ENCODE measurements at regions not wholly inside any gene's neighbourhood (a gene's known extent, or its start where the extent isn't known, plus 50 kb on each side); places are given as distances from the start of the nearest gene placed in this dataset.

DNA sequence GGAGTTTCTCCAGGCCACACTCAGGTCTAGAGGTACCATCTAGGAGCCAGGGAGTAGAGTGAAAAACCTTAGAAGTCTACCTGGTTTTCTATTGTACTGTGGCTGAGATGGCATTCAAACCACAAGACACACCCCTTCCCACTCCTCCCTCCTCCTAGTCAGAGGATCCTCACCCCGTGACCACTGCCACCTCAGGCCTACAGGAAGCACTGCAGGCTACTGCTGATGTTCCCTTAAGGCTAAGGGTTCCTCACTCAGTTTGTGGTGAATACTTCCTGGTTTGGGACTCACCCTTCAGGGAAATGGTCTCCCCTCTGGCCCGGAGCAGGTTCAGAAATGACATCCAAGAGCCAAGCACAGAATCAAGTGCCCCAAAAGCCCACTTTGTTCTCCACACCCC lies 1293.9 kb downstream of the JRKL start:
- DNase-seq (ENCODE audit: low read depth) = peak; percentile 57
- TF ChIP-seq CTCF (IDR thresholded peaks at IDR 0.05; ENCODE audit: low read depth, low read length) (peak; percentile 26), MAX (IDR thresholded peaks at IDR 0.05; ENCODE audit: low read depth, low read length) (no peak)
- H3K4me3 ChIP-seq (ENCODE audit: low read depth, low read length) = no peak overlapping the region

DNA sequence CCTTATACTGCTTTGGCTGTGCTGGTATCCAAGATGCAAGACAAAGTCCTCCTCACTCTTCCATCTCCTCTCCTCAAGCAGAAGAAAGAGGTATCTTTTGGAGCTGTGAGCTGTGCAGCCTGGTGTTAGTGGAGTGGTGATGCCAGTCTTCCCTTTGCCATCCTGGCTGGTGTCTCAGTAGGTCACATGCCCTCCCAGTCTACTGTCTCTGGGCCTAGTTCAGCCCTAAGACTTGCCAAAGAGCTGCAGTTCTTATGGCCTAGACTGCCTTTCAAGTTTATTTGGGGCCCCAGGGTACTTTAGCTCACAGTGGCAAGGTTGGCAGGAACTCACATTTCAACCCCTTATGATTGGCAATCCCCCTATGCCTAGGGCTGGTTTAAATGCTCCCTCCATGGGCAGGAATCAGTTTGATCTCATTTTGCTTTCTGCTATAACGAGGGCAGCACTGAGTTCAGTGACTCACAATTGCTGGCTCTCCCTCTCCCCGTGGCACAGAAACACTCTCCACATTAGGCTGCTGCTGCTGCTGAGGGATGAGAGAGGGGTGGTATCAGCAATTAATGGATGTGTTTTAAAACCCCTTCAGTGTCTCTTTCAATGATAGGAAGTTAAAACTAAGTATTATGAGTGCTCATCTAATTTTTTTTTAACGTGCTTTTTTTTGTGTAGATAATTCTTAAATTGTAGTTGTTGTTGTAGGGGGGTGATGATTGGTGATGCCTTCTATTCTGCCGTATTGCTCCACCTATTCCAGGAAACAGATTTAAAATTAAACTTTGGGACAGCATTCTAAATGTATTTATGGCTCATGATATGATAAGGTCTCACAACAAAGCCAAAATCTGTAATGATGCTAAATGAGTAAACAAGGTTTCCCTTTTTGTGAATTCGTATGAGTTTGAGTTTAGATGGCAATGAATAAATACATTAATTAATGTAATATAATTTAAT lies 1295.0 kb downstream of the JRKL start:
- TF ChIP-seq MAX (IDR thresholded peaks at IDR 0.05; ENCODE audit: low read depth, low read length) (no peak), POLR2A (IDR thresholded peaks at IDR 0.05; ENCODE audit: extremely low read depth, insufficient read length) (no peak), CTCF (IDR thresholded peaks at IDR 0.05; ENCODE audit: low read depth, low read length) (no peak), MYC (IDR thresholded peaks at IDR 0.05; ENCODE audit: low read depth, low read length) (no peak)
- no peak for DNase-seq (ENCODE audit: low read depth)
- no peak overlapping the region for H3K4me3 ChIP-seq (ENCODE audit: low read depth, low read length)

GRCh38 chr11:97685695-97686094 lies 1295.9 kb downstream of the JRKL start:
- no peak for DNase-seq (ENCODE audit: low read depth)
- TF ChIP-seq MYC (IDR thresholded peaks at IDR 0.05; ENCODE audit: low read depth, low read length) (no peak), POLR2A (IDR thresholded peaks at IDR 0.05; ENCODE audit: extremely low read depth, insufficient read length) (no peak)
- no peak overlapping the region for H3K4me3 ChIP-seq (ENCODE audit: low read depth, low read length)

DNA sequence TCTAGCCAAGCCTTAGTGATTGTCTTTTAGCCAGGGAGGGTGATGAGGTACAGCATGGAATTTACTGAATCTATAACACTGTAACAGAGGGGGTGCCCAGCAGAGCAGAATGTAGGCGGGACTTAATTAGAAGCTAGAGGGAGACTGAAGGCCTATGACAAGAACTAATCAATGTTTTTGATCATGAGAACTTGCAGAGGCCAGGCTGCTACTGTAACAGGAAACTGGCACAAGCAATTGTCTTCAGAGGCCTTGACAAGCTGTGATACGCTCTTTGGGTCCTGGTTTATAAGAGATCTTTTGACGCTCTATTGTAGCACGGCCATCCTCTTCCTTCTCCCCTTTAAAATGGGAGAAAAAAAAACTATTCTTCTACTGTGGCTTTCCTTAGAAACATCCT lies 1297.3 kb downstream of the JRKL start:
- DNase-seq (ENCODE audit: low read depth) = no peak
- no peak overlapping the region for H3K4me3 ChIP-seq (ENCODE audit: low read depth, low read length)

DNA sequence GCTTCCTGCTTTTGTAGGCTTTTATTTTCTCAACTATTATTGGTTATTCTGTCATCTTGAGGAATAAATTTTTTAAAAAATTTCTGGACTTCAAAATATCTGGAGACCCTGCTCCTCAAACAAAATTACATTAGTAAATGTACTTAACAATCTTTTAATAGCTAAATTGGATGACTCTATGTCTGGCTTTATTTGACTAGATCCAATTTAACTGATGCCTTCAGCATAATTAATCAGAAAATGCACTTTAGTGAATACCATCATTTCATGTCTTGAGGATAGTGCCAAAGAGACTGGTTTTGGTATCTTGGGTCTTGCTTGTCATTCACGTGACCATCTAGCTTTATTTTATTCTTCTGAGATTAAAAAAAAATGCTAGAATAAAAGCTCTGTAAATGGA lies 1301.2 kb downstream of the JRKL start:
- TF ChIP-seq POLR2A (IDR thresholded peaks at IDR 0.05; ENCODE audit: extremely low read depth, insufficient read length) (no peak), MAX (IDR thresholded peaks at IDR 0.05; ENCODE audit: low read depth, low read length) (no peak), MYC (IDR thresholded peaks at IDR 0.05; ENCODE audit: low read depth, low read length) (no peak), CTCF (IDR thresholded peaks at IDR 0.05; ENCODE audit: low read depth, low read length) (no peak)
- no peak for DNase-seq (ENCODE audit: low read depth)

More for the DNA sequence above, 1297.3 kb downstream of the JRKL start:
- TF ChIP-seq CTCF (IDR thresholded peaks at IDR 0.05; ENCODE audit: low read depth, low read length) (no peak), POLR2A (IDR thresholded peaks at IDR 0.05; ENCODE audit: extremely low read depth, insufficient read length) (no peak), MYC (IDR thresholded peaks at IDR 0.05; ENCODE audit: low read depth, low read length) (no peak), MAX (IDR thresholded peaks at IDR 0.05; ENCODE audit: low read depth, low read length) (no peak)

GRCh38 chr11:97702951-97703350 lies 1313.1 kb downstream of the JRKL start:
- no peak for DNase-seq (ENCODE audit: low read depth)
- no peak for TF ChIP-seq MYC (IDR thresholded peaks at IDR 0.05; ENCODE audit: low read depth, low read length)
- TF ChIP-seq CTCF (IDR thresholded peaks at IDR 0.05; ENCODE audit: low read depth, low read length) = no peak
- no peak for TF ChIP-seq MAX (IDR thresholded peaks at IDR 0.05; ENCODE audit: low read depth, low read length)
- no peak for TF ChIP-seq POLR2A (IDR thresholded peaks at IDR 0.05; ENCODE audit: extremely low read depth, insufficient read length)
- no peak overlapping the region for H3K4me3 ChIP-seq (ENCODE audit: low read depth, low read length)

More for the DNA sequence above, 1301.2 kb downstream of the JRKL start:
- no peak overlapping the region for H3K4me3 ChIP-seq (ENCODE audit: low read depth, low read length)

Measured in NB4 (cell line).